GM10266 (cell line): ENCODE measurements at regions not wholly inside any gene's neighbourhood (a gene's known extent, or its start where the extent isn't known, plus 50 kb on each side); places are given as distances from the start of the nearest gene placed in this dataset.
"Not testable (repeated sequence)": the region's sequence is repeated elsewhere in the genome, so short reads cannot be mapped to it uniquely, and the experiment has no call there.

ENCODE experiments used
- DNase-seq: peaks from one replicate; pipeline ENCODE4 v3.0.0; 2012; ENCODE audit errors: extremely low spot score
- TF ChIP-seq, protein P1 (sequence below): IDR thresholded peaks from 2 replicates; pipeline ENCODE4 v1.5.1; 2012; ENCODE audit warnings: mild to moderate bottlenecking, low read depth; ENCODE audit not compliant: control insufficient read depth, insufficient read depth; ENCODE audit errors: missing control alignments

DNA sequence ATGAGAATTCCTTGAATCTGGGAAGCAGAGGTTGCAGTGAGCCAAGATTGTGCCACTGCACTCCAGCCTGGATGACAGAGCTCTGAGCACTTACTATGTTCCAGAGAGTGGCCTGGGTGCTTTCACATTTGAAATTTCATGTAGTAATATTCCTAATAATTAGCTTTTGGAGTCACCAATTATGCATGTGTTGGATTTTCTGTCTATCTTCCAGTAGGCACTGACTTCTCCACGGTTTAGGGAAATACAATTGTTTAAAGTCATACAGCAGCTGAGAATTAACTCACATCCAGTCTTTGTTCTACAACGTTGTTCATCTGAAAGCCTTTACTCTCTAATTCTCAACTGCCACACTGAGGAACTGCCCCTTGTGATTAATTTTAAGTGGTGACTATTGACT lies 150.2 kb downstream of the CSNK2A3 start:
- TF ChIP-seq, protein P1, sequence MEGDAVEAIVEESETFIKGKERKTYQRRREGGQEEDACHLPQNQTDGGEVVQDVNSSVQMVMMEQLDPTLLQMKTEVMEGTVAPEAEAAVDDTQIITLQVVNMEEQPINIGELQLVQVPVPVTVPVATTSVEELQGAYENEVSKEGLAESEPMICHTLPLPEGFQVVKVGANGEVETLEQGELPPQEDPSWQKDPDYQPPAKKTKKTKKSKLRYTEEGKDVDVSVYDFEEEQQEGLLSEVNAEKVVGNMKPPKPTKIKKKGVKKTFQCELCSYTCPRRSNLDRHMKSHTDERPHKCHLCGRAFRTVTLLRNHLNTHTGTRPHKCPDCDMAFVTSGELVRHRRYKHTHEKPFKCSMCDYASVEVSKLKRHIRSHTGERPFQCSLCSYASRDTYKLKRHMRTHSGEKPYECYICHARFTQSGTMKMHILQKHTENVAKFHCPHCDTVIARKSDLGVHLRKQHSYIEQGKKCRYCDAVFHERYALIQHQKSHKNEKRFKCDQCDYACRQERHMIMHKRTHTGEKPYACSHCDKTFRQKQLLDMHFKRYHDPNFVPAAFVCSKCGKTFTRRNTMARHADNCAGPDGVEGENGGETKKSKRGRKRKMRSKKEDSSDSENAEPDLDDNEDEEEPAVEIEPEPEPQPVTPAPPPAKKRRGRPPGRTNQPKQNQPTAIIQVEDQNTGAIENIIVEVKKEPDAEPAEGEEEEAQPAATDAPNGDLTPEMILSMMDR: no peak
- no peak for DNase-seq

DNA sequence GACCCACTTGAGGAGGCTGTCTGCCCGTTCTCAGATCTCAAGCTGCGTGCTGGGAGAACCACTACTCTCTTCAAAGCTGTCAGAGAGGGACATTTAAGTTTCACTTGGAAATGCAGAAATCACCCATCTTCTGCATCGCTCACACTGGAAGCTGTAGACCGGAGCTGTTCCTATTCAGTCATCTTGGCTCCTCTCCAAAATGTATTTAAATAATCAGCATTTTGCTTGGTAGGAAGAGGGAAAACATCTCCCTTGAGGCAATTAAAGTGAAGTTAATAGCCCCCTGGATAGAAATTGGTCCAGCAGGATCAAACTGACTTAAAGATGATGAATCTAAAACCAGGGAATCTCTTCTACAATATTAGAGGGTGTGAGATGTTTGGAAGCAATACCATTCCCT lies 151.7 kb downstream of the CSNK2A3 start:
- DNase-seq: not testable (repeated sequence)

GRCh38 chr11:11192541-11192940 lies 160.5 kb downstream of the CSNK2A3 start:
- DNase-seq: no peak
- TF ChIP-seq, protein P1: no peak

DNA sequence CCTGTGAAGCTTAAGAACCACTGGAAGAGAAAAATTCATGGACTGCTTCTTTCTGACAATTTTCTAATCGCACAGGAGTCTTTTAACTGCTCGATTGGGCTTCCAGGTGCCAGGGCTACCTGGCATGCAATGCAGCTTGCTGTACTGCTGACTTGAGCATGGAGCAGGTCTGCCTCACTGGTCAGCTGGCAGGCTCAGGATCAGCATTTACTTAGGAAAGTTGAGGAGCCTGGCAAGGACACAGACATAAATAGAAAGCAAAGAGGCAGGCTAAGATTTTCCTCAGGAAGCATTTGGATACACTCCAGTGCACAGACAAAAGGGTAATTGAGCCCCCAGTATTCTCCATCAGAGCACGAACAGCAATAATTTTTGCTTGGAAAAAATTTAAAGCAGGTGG lies 163.5 kb downstream of the CSNK2A3 start:
- no peak for DNase-seq
- TF ChIP-seq, protein P1: no peak

DNA sequence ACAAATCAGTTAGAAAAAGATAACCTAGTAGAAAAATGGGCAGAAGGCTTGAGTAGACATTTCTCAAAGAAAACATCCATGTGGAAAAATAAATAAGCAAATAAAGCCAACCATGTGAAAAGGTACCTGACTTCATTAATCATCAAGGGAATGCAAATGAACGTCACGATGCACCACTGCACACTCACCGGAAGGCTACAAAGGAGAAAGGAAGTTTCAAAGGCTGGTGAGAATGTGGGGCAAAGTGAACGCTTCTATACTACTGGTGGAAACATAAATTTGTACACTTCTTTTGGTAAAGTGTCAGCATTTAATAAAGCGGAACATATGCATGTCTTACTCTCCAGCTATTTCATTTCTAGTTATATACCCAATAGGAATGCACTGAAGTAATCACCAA lies 166.8 kb downstream of the CSNK2A3 start:
- no peak for DNase-seq
- TF ChIP-seq, protein P1: no peak

DNA sequence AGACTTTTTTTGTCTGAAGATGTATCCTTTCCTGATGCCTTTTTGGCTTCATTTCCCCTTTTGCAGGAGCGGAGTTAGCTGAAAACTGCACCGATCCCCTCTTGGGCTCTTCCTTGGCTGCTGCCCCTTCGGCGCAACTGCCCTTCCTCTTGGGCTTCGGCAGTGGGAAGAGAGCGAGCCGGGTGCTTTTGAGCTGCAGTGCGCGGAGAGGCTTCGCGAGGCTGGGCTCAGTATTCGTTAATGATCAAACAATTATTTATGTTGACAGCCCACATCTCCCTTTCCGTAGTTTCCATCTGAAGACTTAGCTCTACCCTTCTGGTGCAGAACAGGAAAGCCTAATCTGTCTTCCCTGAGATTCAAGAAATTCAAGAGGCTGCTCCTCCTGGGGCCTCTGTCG lies 170.8 kb downstream of the CSNK2A3 start:
- no peak for DNase-seq
- TF ChIP-seq, protein P1: no peak

GRCh38 chr11:11178671-11179638 lies 174.1 kb downstream of the CSNK2A3 start:
- TF ChIP-seq, protein P1: no peak
- DNase-seq: no peak
